Activated T-cell treated with anti-CD3 and anti-CD28 coated beads, Interleukin-2, amount 50 U/mL, for 72 hours (primary cell): ENCODE measurements at regions not wholly inside any gene's neighbourhood (a gene's known extent, or its start where the extent isn't known, plus 50 kb on each side); places are given as distances from the start of the nearest gene placed in this dataset.

Experiments used
- ATAC-seq, 2 donors: fragments of 150-1000 bp; cut with Tn5 transposase; replicated peaks in 1 of 2; 2 replicates each; pipeline ENCODE4 v1.10.0; 2021; ENCODE audit warnings: moderate library complexity in 2 of 2, mild to moderate bottlenecking in 1 of 2
- DNase-seq, 2 donors: peaks; one replicate each; pipeline ENCODE4 v3.0.0; 2021 to 2022; ENCODE audit warnings: mixed read lengths in 1 of 2
- H3K27ac Mint-ChIP-seq: one replicate; pipeline ENCODE4 v1.8.0; 2022; ENCODE audit warnings: mild to moderate bottlenecking, moderate library complexity, mixed read lengths
- H3K27me3 Mint-ChIP-seq: one replicate; pipeline ENCODE4 v1.8.0; 2022; ENCODE audit warnings: low read depth, mixed read lengths
- H3K36me3 Mint-ChIP-seq, 2 donors: one replicate each; pipeline ENCODE4 v1.8.0; 2022; ENCODE audit warnings: mixed read lengths in 2 of 2, mild to moderate bottlenecking in 1 of 2; ENCODE audit not compliant: insufficient read depth in 2 of 2
- H3K4me1 Mint-ChIP-seq: one replicate; pipeline ENCODE4 v1.8.0; 2022; ENCODE audit warnings: low read depth, mixed read lengths
- H3K4me3 Mint-ChIP-seq, 2 donors: one replicate each; pipeline ENCODE4 v1.8.0; 2022; ENCODE audit warnings: mild to moderate bottlenecking in 2 of 2, mixed read lengths in 2 of 2, moderate library complexity in 2 of 2
- H3K9me3 Mint-ChIP-seq, 2 donors: one replicate each; pipeline ENCODE4 v1.8.0; 2022; ENCODE audit warnings: mixed read lengths in 2 of 2

- H3K9me3 Mint-ChIP-seq, result peaks cover 0 to 6% of the 10 kb centered on the region in 2 donors
- ATAC-seq (no peak), DNase-seq (no peak)
- H3K27ac Mint-ChIP-seq, result no peak overlapping the region
- peaks cover 0 to 2% of the 10 kb centered on the region in 2 donors for H3K36me3 Mint-ChIP-seq
- no peaks in the 10 kb centered on the region for H3K27me3 Mint-ChIP-seq
- no peak overlapping the region for H3K4me3 Mint-ChIP-seq
- H3K4me1 Mint-ChIP-seq, result no peaks in the 10 kb centered on the region
These were observed 156.6 kb upstream of the EGLN3 start for GRCh38 chr14:34107441-34107840.

- no peak overlapping the region for H3K27ac Mint-ChIP-seq
- ATAC-seq (no peak), DNase-seq (no peak)
- H3K36me3 Mint-ChIP-seq, result peaks cover 0 to 2% of the 10 kb centered on the region in 2 donors
- H3K9me3 Mint-ChIP-seq, result peaks cover 0 to 6% of the 10 kb centered on the region in 2 donors
- H3K27me3 Mint-ChIP-seq, result no peaks in the 10 kb centered on the region
- H3K4me1 Mint-ChIP-seq, result no peaks in the 10 kb centered on the region
- no peak overlapping the region for H3K4me3 Mint-ChIP-seq
These were observed 155.4 kb upstream of the EGLN3 start for GRCh38 chr14:34106310-34106709.

- Mint-ChIP-seq H3K36me3 (no peaks in the 10 kb centered on the region), H3K27ac (no peak overlapping the region), H3K4me1 (no peaks in the 10 kb centered on the region), H3K27me3 (no peaks in the 10 kb centered on the region), H3K9me3 (peaks cover 0 to 2% of the 10 kb centered on the region in 2 donors), H3K4me3 (no peak overlapping the region)
- DNase-seq (no peak), ATAC-seq (no peak)
These were observed 153.9 kb upstream of the EGLN3 start for GRCh38 chr14:34104489-34105397.

- DNase-seq (no peak), ATAC-seq (no peak)
- no peaks in the 10 kb centered on the region for H3K4me1 Mint-ChIP-seq
- H3K27ac Mint-ChIP-seq, result no peak overlapping the region
- no peak overlapping the region for H3K4me3 Mint-ChIP-seq
- no peaks in the 10 kb centered on the region for H3K27me3 Mint-ChIP-seq
- no peaks in the 10 kb centered on the region for H3K36me3 Mint-ChIP-seq
- no peaks in the 10 kb centered on the region for H3K9me3 Mint-ChIP-seq
These were observed 152.3 kb upstream of the EGLN3 start for GRCh38 chr14:34103176-34103575.

- no peaks in the 10 kb centered on the region for H3K27me3 Mint-ChIP-seq
- H3K9me3 Mint-ChIP-seq, result no peaks in the 10 kb centered on the region
- no peaks in the 10 kb centered on the region for H3K4me1 Mint-ChIP-seq
- no peaks in the 10 kb centered on the region for H3K36me3 Mint-ChIP-seq
- DNase-seq (no peak), ATAC-seq (no peak)
- H3K4me3 Mint-ChIP-seq, result no peak overlapping the region
- H3K27ac Mint-ChIP-seq, result no peak overlapping the region
These were observed 148.8 kb upstream of the EGLN3 start for GRCh38 chr14:34099635-34100034.

- H3K27ac Mint-ChIP-seq, result no peak overlapping the region
- ATAC-seq (no peak), DNase-seq (no peak)
- no peak overlapping the region for H3K4me3 Mint-ChIP-seq
- H3K4me1 Mint-ChIP-seq, result peaks cover 5% of the 10 kb centered on the region
- no peaks in the 10 kb centered on the region for H3K9me3 Mint-ChIP-seq
- no peaks in the 10 kb centered on the region for H3K36me3 Mint-ChIP-seq
- H3K27me3 Mint-ChIP-seq, result no peaks in the 10 kb centered on the region
These were observed 148.1 kb upstream of the EGLN3 start for GRCh38 chr14:34098985-34099349.

GRCh38 chr14:34098045-34098984, 147.4 kb upstream of the EGLN3 start:
- Mint-ChIP-seq H3K36me3 (no peaks in the 10 kb centered on the region), H3K4me3 (no peak overlapping the region), H3K27me3 (no peaks in the 10 kb centered on the region), H3K4me1 (peaks cover 11% of the 10 kb centered on the region), H3K27ac (no peak overlapping the region), H3K9me3 (no peaks in the 10 kb centered on the region)
- ATAC-seq (no peak), DNase-seq (peak in 1 of 2 donors; percentile 19)

- no peaks in the 10 kb centered on the region for H3K36me3 Mint-ChIP-seq
- no peak for ATAC-seq
- DNase-seq, result no peak
- no peak overlapping the region for H3K27ac Mint-ChIP-seq
- no peak overlapping the region for H3K4me3 Mint-ChIP-seq
- peaks cover 12% of the 10 kb centered on the region for H3K4me1 Mint-ChIP-seq
- H3K27me3 Mint-ChIP-seq, result no peaks in the 10 kb centered on the region
- H3K9me3 Mint-ChIP-seq, result no peaks in the 10 kb centered on the region
These were observed 146.8 kb upstream of the EGLN3 start for GRCh38 chr14:34097644-34098043.

GRCh38 chr14:34094384-34094783, 143.5 kb upstream of the EGLN3 start:
- Mint-ChIP-seq H3K4me3 (no peak overlapping the region), H3K27me3 (no peaks in the 10 kb centered on the region), H3K4me1 (peaks cover 16% of the 10 kb centered on the region), H3K9me3 (no peaks in the 10 kb centered on the region), H3K36me3 (no peaks in the 10 kb centered on the region), H3K27ac (peak overlapping the region; percentile 8)
- ATAC-seq, result peak; percentile 18 to 29
- no peak for DNase-seq

GRCh38 chr14:34093883-34094282, 143.0 kb upstream of the EGLN3 start:
- no peaks in the 10 kb centered on the region for H3K9me3 Mint-ChIP-seq
- no peak overlapping the region for H3K4me3 Mint-ChIP-seq
- H3K27ac Mint-ChIP-seq, result peak overlapping the region; percentile 8
- H3K36me3 Mint-ChIP-seq, result no peaks in the 10 kb centered on the region
- ATAC-seq, result peak; percentile 72 to 76
- DNase-seq, result peak in 1 of 2 donors; percentile 2
- peaks cover 16% of the 10 kb centered on the region for H3K4me1 Mint-ChIP-seq
- no peaks in the 10 kb centered on the region for H3K27me3 Mint-ChIP-seq

- Mint-ChIP-seq H3K4me1 (peaks cover 16% of the 10 kb centered on the region), H3K27me3 (no peaks in the 10 kb centered on the region), H3K4me3 (no peak overlapping the region), H3K9me3 (no peaks in the 10 kb centered on the region), H3K36me3 (peaks cover 0 to 2% of the 10 kb centered on the region in 2 donors), H3K27ac (no peak overlapping the region)
- ATAC-seq (peak in 1 of 2 donors; percentile 29), DNase-seq (no peak)
These were observed 139.6 kb upstream of the EGLN3 start for GRCh38 chr14:34090451-34090850.

GRCh38 chr14:34088914-34089313, 138.0 kb upstream of the EGLN3 start:
- Mint-ChIP-seq H3K27me3 (peaks cover 9% of the 10 kb centered on the region), H3K4me1 (peaks cover 11% of the 10 kb centered on the region), H3K36me3 (peaks cover 0 to 2% of the 10 kb centered on the region in 2 donors), H3K9me3 (no peaks in the 10 kb centered on the region), H3K4me3 (no peak overlapping the region), H3K27ac (no peak overlapping the region)
- no peak for DNase-seq
- no peak for ATAC-seq

GRCh38 chr14:34087571-34087970, 136.7 kb upstream of the EGLN3 start:
- peaks cover 10% of the 10 kb centered on the region for H3K27me3 Mint-ChIP-seq
- no peak overlapping the region for H3K4me3 Mint-ChIP-seq
- H3K9me3 Mint-ChIP-seq, result no peaks in the 10 kb centered on the region
- H3K4me1 Mint-ChIP-seq, result peaks cover 5% of the 10 kb centered on the region
- peaks cover 0 to 2% of the 10 kb centered on the region in 2 donors for H3K36me3 Mint-ChIP-seq
- no peak overlapping the region for H3K27ac Mint-ChIP-seq
- no peak for ATAC-seq
- no peak for DNase-seq
